Kidney tubule cell (primary cell): ENCODE measurements at regions not wholly inside any gene's neighbourhood (a gene's known extent, or its start where the extent isn't known, plus 50 kb on each side); places are given as distances from the start of the nearest gene placed in this dataset.
"Not testable (repeated sequence)": the region's sequence is repeated elsewhere in the genome, so short reads cannot be mapped to it uniquely, and the experiment has no call there.

ENCODE experiments used
- DNase-seq: peaks from one replicate; pipeline ENCODE4 v3.0.0-alpha.2; 2018; ENCODE audit warnings: low spot score

GRCh38 chr11:49499117-49499516, 290.7 kb upstream of the FOLH1 start:
- no peak for DNase-seq

- no peak for DNase-seq
Measured at GRCh38 chr11:49505231-49505630, 296.8 kb upstream of the FOLH1 start.

- DNase-seq = peak; percentile 76
Measured at GRCh38 chr11:49526240-49526829, 317.9 kb upstream of the FOLH1 start.

- DNase-seq = no peak
Measured at GRCh38 chr11:49533204-49533603, 324.8 kb upstream of the FOLH1 start.

GRCh38 chr11:49538927-49539326, 330.5 kb upstream of the FOLH1 start:
- DNase-seq = not testable (repeated sequence)

GRCh38 chr11:49558261-49558847, 350.0 kb upstream of the FOLH1 start:
- not testable (repeated sequence) for DNase-seq

GRCh38 chr11:49560593-49560992, 352.2 kb upstream of the FOLH1 start:
- not testable (repeated sequence) for DNase-seq

GRCh38 chr11:49561240-49561880, 353.0 kb upstream of the FOLH1 start:
- not testable (repeated sequence) for DNase-seq

GRCh38 chr11:49562262-49562661, 353.9 kb upstream of the FOLH1 start:
- not testable (repeated sequence) for DNase-seq

GRCh38 chr11:49579492-49579891, 371.1 kb upstream of the FOLH1 start:
- DNase-seq = not testable (repeated sequence)

GRCh38 chr11:49585495-49585894, 366.7 kb upstream of the OR4C13 start:
- DNase-seq = not testable (repeated sequence)

- not testable (repeated sequence) for DNase-seq
Measured at GRCh38 chr11:49608892-49609291, 343.3 kb upstream of the OR4C13 start.

GRCh38 chr11:49623872-49624271, 328.3 kb upstream of the OR4C13 start:
- not testable (repeated sequence) for DNase-seq

- DNase-seq = not testable (repeated sequence)
Measured at GRCh38 chr11:49670705-49671104, 281.5 kb upstream of the OR4C13 start.

GRCh38 chr11:49702121-49702520, 250.1 kb upstream of the OR4C13 start:
- DNase-seq = not testable (repeated sequence)

GRCh38 chr11:49750447-49750846, 201.7 kb upstream of the OR4C13 start:
- DNase-seq = not testable (repeated sequence)

GRCh38 chr11:49750960-49751359, 201.2 kb upstream of the OR4C13 start:
- not testable (repeated sequence) for DNase-seq

GRCh38 chr11:49780791-49781190, 171.4 kb upstream of the OR4C13 start:
- not testable (repeated sequence) for DNase-seq

GRCh38 chr11:49782000-49782399, 170.2 kb upstream of the OR4C13 start:
- not testable (repeated sequence) for DNase-seq

- DNase-seq = not testable (repeated sequence)
Measured at GRCh38 chr11:49783841-49784240, 168.3 kb upstream of the OR4C13 start.

GRCh38 chr11:49789787-49790186, 162.4 kb upstream of the OR4C13 start:
- DNase-seq = not testable (repeated sequence)

- DNase-seq = not testable (repeated sequence)
Measured at GRCh38 chr11:49798206-49798837, 153.9 kb upstream of the OR4C13 start.
